ENCODE measurements at regions not wholly inside any gene's neighbourhood (a gene's known extent, or its start where the extent isn't known, plus 50 kb on each side); places are given as distances from the start of the nearest gene placed in this dataset.

- no peaks in the 10 kb centered on the region for H3K4me1 ChIP-seq (ENCODE audit: control insufficient read depth, insufficient read depth, low read length)
These were observed 230.4 kb upstream of the ZC3H12C start for GRCh38 chr11:109862835-109863234.

GRCh38 chr11:109864151-109864661 is 229.0 kb upstream of the ZC3H12C start:
- no peaks in the 10 kb centered on the region for H3K27me3 ChIP-seq (ENCODE audit: control insufficient read depth, insufficient read depth)
- intact Hi-C loops (cut with DNase I), result loop anchor here in 1 of 4 donors (10.0 kb wide), 1 partner anchor 1169 kb away; no protein-coding TSS in a partner anchor
- no peaks in the 10 kb centered on the region for H3K4me1 ChIP-seq (ENCODE audit: control insufficient read depth, insufficient read depth, low read length)
- H3K27ac ChIP-seq (ENCODE audit: low read length), result no peak overlapping the region
- H3K4me3 ChIP-seq (ENCODE audit: low read length), result no peak overlapping the region
- 79% methylated on average over 3 of the region's 3 CpGs for WGBS
- no peaks in the 10 kb centered on the region for H3K9me3 ChIP-seq (ENCODE audit: control insufficient read depth, low read length)
- no peak for ATAC-seq
- no peak for DNase-seq

More at GRCh38 chr11:109862835-109863234, 230.4 kb upstream of the ZC3H12C start:
- no peak overlapping the region for H3K4me3 ChIP-seq (ENCODE audit: low read length)
- no peaks in the 10 kb centered on the region for H3K27me3 ChIP-seq (ENCODE audit: control insufficient read depth, insufficient read depth)
- H3K27ac ChIP-seq (ENCODE audit: low read length), result no peak overlapping the region
- DNase-seq, result no peak
- intact Hi-C loops (cut with DNase I), result loop anchor here in 1 of 4 donors (10.0 kb wide), 1 partner anchor 1168 kb away; no protein-coding TSS in a partner anchor
- 62% methylated on average over 3 of the region's 3 CpGs for WGBS
- H3K9me3 ChIP-seq (ENCODE audit: control insufficient read depth, low read length), result no peaks in the 10 kb centered on the region
- ATAC-seq, result no peak

- H3K9me3 ChIP-seq (ENCODE audit: control insufficient read depth, low read length), result no peaks in the 10 kb centered on the region
- H3K27ac ChIP-seq (ENCODE audit: low read length), result no peak overlapping the region
- DNase-seq, result no peak
- intact Hi-C loops (cut with DNase I), result loop anchor here in 2 of 4 donors (5.0 to 10.0 kb wide), 2 partner anchors 1163 to 1170 kb away; no protein-coding TSS in a partner anchor
- H3K27me3 ChIP-seq (ENCODE audit: control insufficient read depth, insufficient read depth), result no peaks in the 10 kb centered on the region
- WGBS, result 45% methylated on average over 2 of the region's 2 CpGs
- H3K4me3 ChIP-seq (ENCODE audit: low read length), result no peak overlapping the region
- no peaks in the 10 kb centered on the region for H3K4me1 ChIP-seq (ENCODE audit: control insufficient read depth, insufficient read depth, low read length)
- ATAC-seq, result no peak
These were observed 228.2 kb upstream of the ZC3H12C start for GRCh38 chr11:109864834-109865547.

GRCh38 chr11:109865548-109866186 is 227.5 kb upstream of the ZC3H12C start:
- H3K9me3 ChIP-seq (ENCODE audit: control insufficient read depth, low read length), result no peaks in the 10 kb centered on the region
- no peak overlapping the region for H3K27ac ChIP-seq (ENCODE audit: low read length)
- H3K27me3 ChIP-seq (ENCODE audit: control insufficient read depth, insufficient read depth), result no peaks in the 10 kb centered on the region
- ATAC-seq (peak in 1 of 2 donors; percentile 55), DNase-seq (no peak)
- H3K4me3 ChIP-seq (ENCODE audit: low read length), result no peak overlapping the region
- H3K4me1 ChIP-seq (ENCODE audit: control insufficient read depth, insufficient read depth, low read length), result no peaks in the 10 kb centered on the region
- 77% methylated on average over 5 of the region's 5 CpGs for whole genome bisulfite sequencing
- intact Hi-C loops (cut with DNase I), result loop anchor here in 2 of 4 donors (5.0 to 10.0 kb wide), 2 partner anchors 1163 to 1171 kb away; no protein-coding TSS in a partner anchor

GRCh38 chr11:109867784-109868183 is 225.4 kb upstream of the ZC3H12C start:
- 79% methylated on average over 2 of the region's 2 CpGs for WGBS

GRCh38 chr11:109869536-109869935 is 223.7 kb upstream of the ZC3H12C start:
- 86% methylated on average over 2 of the region's 2 CpGs for WGBS
- Histone ChIP-seq H3K4me1 (ENCODE audit: control insufficient read depth, insufficient read depth, low read length) (no peaks in the 10 kb centered on the region), H3K27ac (ENCODE audit: low read length) (no peak overlapping the region), H3K4me3 (ENCODE audit: low read length) (no peak overlapping the region), H3K9me3 (ENCODE audit: control insufficient read depth, low read length) (no peaks in the 10 kb centered on the region), H3K27me3 (ENCODE audit: control insufficient read depth, insufficient read depth) (no peaks in the 10 kb centered on the region)
- intact Hi-C loops (cut with DNase I), result loop anchor here in 2 of 4 donors (5.0 to 10.0 kb wide), 2 partner anchors 1167 to 1175 kb away; no protein-coding TSS in a partner anchor
- DNase-seq (no peak), ATAC-seq (no peak)

More at GRCh38 chr11:109867784-109868183, 225.4 kb upstream of the ZC3H12C start:
- Histone ChIP-seq H3K27me3 (ENCODE audit: control insufficient read depth, insufficient read depth) (no peaks in the 10 kb centered on the region), H3K9me3 (ENCODE audit: control insufficient read depth, low read length) (no peaks in the 10 kb centered on the region), H3K4me3 (ENCODE audit: low read length) (no peak overlapping the region), H3K27ac (ENCODE audit: low read length) (no peak overlapping the region), H3K4me1 (ENCODE audit: control insufficient read depth, insufficient read depth, low read length) (no peaks in the 10 kb centered on the region)
- ATAC-seq (no peak), DNase-seq (no peak)
- intact Hi-C loops (cut with DNase I), result loop anchor here in 2 of 4 donors (5.0 to 10.0 kb wide), 2 partner anchors 1165 to 1173 kb away; no protein-coding TSS in a partner anchor

- Histone ChIP-seq H3K27me3 (ENCODE audit: control insufficient read depth, insufficient read depth) (no peaks in the 10 kb centered on the region), H3K27ac (ENCODE audit: low read length) (no peak overlapping the region), H3K9me3 (ENCODE audit: control insufficient read depth, low read length) (no peaks in the 10 kb centered on the region), H3K4me3 (ENCODE audit: low read length) (no peak overlapping the region), H3K4me1 (ENCODE audit: control insufficient read depth, insufficient read depth, low read length) (no peaks in the 10 kb centered on the region)
- 83% methylated on average over 6 of the region's 6 CpGs for WGBS
- intact Hi-C loops (cut with DNase I), result no loop called here
- DNase-seq (no peak), ATAC-seq (no peak)
These were observed 222.9 kb upstream of the ZC3H12C start for GRCh38 chr11:109870297-109870696.

- intact Hi-C loops (cut with DNase I), result no loop called here
- no peak for DNase-seq
- Histone ChIP-seq H3K27me3 (ENCODE audit: control insufficient read depth, insufficient read depth) (no peaks in the 10 kb centered on the region), H3K4me3 (ENCODE audit: low read length) (no peak overlapping the region), H3K9me3 (ENCODE audit: control insufficient read depth, low read length) (no peaks in the 10 kb centered on the region), H3K4me1 (ENCODE audit: control insufficient read depth, insufficient read depth, low read length) (no peaks in the 10 kb centered on the region), H3K27ac (ENCODE audit: low read length) (no peak overlapping the region)
- WGBS, result 38% methylated on average over 4 of the region's 4 CpGs
- no peak for ATAC-seq
These were observed 216.1 kb upstream of the ZC3H12C start for GRCh38 chr11:109877043-109877442.

- intact Hi-C loops (cut with DNase I), result no loop called here
- Histone ChIP-seq H3K27me3 (ENCODE audit: control insufficient read depth, insufficient read depth) (no peaks in the 10 kb centered on the region), H3K9me3 (ENCODE audit: control insufficient read depth, low read length) (no peaks in the 10 kb centered on the region), H3K4me3 (ENCODE audit: low read length) (no peak overlapping the region), H3K27ac (ENCODE audit: low read length) (no peak overlapping the region), H3K4me1 (ENCODE audit: control insufficient read depth, insufficient read depth, low read length) (no peaks in the 10 kb centered on the region)
- DNase-seq (no peak), ATAC-seq (no peak)
- 89% methylated on average over 4 of the region's 4 CpGs for WGBS
These were observed 208.7 kb upstream of the ZC3H12C start for GRCh38 chr11:109884501-109884900.

- no peak for ATAC-seq
- WGBS, result 53% methylated on average over 7 of the region's 7 CpGs
- Histone ChIP-seq H3K27me3 (ENCODE audit: control insufficient read depth, insufficient read depth) (no peaks in the 10 kb centered on the region), H3K4me1 (ENCODE audit: control insufficient read depth, insufficient read depth, low read length) (no peaks in the 10 kb centered on the region), H3K27ac (ENCODE audit: low read length) (no peak overlapping the region), H3K9me3 (ENCODE audit: control insufficient read depth, low read length) (no peaks in the 10 kb centered on the region), H3K4me3 (ENCODE audit: low read length) (no peak overlapping the region)
- DNase-seq, result no peak
- intact Hi-C loops (cut with DNase I), result no loop called here
These were observed 208.2 kb upstream of the ZC3H12C start for GRCh38 chr11:109885006-109885405.

GRCh38 chr11:109892321-109892794 is 200.8 kb upstream of the ZC3H12C start:
- Histone ChIP-seq H3K9me3 (ENCODE audit: control insufficient read depth, low read length) (no peaks in the 10 kb centered on the region), H3K4me1 (ENCODE audit: control insufficient read depth, insufficient read depth, low read length) (no peaks in the 10 kb centered on the region), H3K27ac (ENCODE audit: low read length) (no peak overlapping the region), H3K4me3 (ENCODE audit: low read length) (no peak overlapping the region), H3K27me3 (ENCODE audit: control insufficient read depth, insufficient read depth) (no peaks in the 10 kb centered on the region)
- ATAC-seq (no peak), DNase-seq (no peak)
- intact Hi-C loops (cut with DNase I), result no loop called here
- 94% methylated on average over 4 of the region's 4 CpGs for WGBS

All from right cardiac atrium (tissue), 5 donors.